Tibial nerve (tissue), 4 donors: ENCODE measurements at regions not wholly inside any gene's neighbourhood (a gene's known extent, or its start where the extent isn't known, plus 50 kb on each side); places are given as distances from the start of the nearest gene placed in this dataset.
A peak's percentile ranks its signal among the peaks of the same experiment; 100 is the strongest.

Experiments used
- DNase-seq, 2 donors: peaks; one replicate each; pipeline ENCODE4 v3.0.0-alpha.2; 2019; ENCODE audit warnings: low spot score in 2 of 2
- H3K27ac ChIP-seq, 4 donors: fragments of 200-600 bp; sonication (generic) in 3 of 4; one replicate each; pipeline ENCODE4 v1.5.1; 2017 to 2019; ENCODE audit warnings: mild to moderate bottlenecking in 1 of 4
- H3K27me3 ChIP-seq, 2 donors: fragments of 200-600 bp; sonication (generic) in 1 of 2; one replicate each; pipeline versions ENCODE4 v1.5.1 to v1.6.0; 2017 to 2019
- H3K36me3 ChIP-seq, 3 donors: fragments of 200-600 bp; sonication (generic); one replicate each; pipeline ENCODE4 v1.5.1; 2018 to 2019
- H3K4me1 ChIP-seq, 4 donors: fragments of 200-600 bp; sonication (generic) in 3 of 4; one replicate each; pipeline ENCODE4 v1.5.1; 2017 to 2019
- H3K4me3 ChIP-seq, 4 donors: fragments of 200-600 bp; sonication (generic) in 3 of 4; one replicate each; pipeline ENCODE4 v1.5.1; 2017 to 2019; ENCODE audit warnings: mild to moderate bottlenecking in 1 of 4, moderate library complexity in 1 of 4
- H3K9me3 ChIP-seq, 4 donors: fragments of 200-600 bp; sonication (generic) in 3 of 4; one replicate each; pipeline ENCODE4 v1.5.1; 2017 to 2019
- CTCF ChIP-seq, 5 experiments: fragments of 200-600 bp in 3 of 5; fragments of 450-650 bp in 2 of 5; sonication (generic) in 3 of 5; IDR thresholded peaks; one replicate each; pipeline ENCODE4 v1.5.1; 2016 to 2019; ENCODE audit warnings: antibody characterized with exemption in 5 of 5, mild to moderate bottlenecking in 3 of 5, moderate library complexity in 2 of 5
- EP300 ChIP-seq, 2 donors: sonication (generic); formaldehyde crosslinking; IDR thresholded peaks; one replicate each; pipeline ENCODE4 v1.6.1; 2017; ENCODE audit warnings: antibody characterized with exemption in 2 of 2, mild to moderate bottlenecking in 1 of 2
- POLR2A ChIP-seq, 2 donors: fragments of 450-650 bp; IDR thresholded peaks; one replicate each; pipeline ENCODE4 v1.6.1; 2017; ENCODE audit warnings: antibody characterized with exemption in 2 of 2, mild to moderate bottlenecking in 2 of 2, moderate library complexity in 2 of 2
- WGBS, 2 donors: methylation state at CpG; one replicate each; pipeline ENCODE4 v1.1.5; 2018; 5-methylcytosine and 5-hydroxymethylcytosine counted together

GRCh38 chr2:46818141-46818621, 97.4 kb downstream of the MCFD2 start:
- 64 to 66% methylated on average over 6 of the region's 6 CpGs for WGBS, 2 donors
- H3K36me3 ChIP-seq: no peaks in the 10 kb centered on the region
- H3K27ac ChIP-seq: peak overlapping the region in 3 of 4 donors; percentile 50 to 73 (median 67)
- peak; percentile 79 to 83 for DNase-seq
- peaks cover 0 to 39% (median 14%) of the 10 kb centered on the region in 4 donors for H3K4me1 ChIP-seq
- no peaks in the 10 kb centered on the region for H3K27me3 ChIP-seq
- no peak for TF ChIP-seq CTCF (IDR thresholded peaks at IDR 0.05)
- TF ChIP-seq EP300 (IDR thresholded peaks at IDR 0.05): peak; percentile 58 to 86
- TF ChIP-seq POLR2A (IDR thresholded peaks at IDR 0.05): no peak
- H3K4me3 ChIP-seq: no peak overlapping the region
- H3K9me3 ChIP-seq: no peaks in the 10 kb centered on the region

GRCh38 chr2:46816846-46817726, 98.5 kb downstream of the MCFD2 start:
- Histone ChIP-seq H3K4me1 (peaks cover 0 to 50% (median 23%) of the 10 kb centered on the region in 4 donors), H3K27ac (peak overlapping the region in 3 of 4 donors; percentile 20 to 73 (median 66))
- DNase-seq: no peak

GRCh38 chr2:46816151-46816845, 99.3 kb downstream of the MCFD2 start:
- Histone ChIP-seq H3K27ac (peak overlapping the region in 1 of 4 donors; percentile 73), H3K4me1 (peaks cover 0 to 57% (median 27%) of the 10 kb centered on the region in 4 donors)
- TF ChIP-seq POLR2A (IDR thresholded peaks at IDR 0.05) (no peak), EP300 (IDR thresholded peaks at IDR 0.05) (no peak), CTCF (IDR thresholded peaks at IDR 0.05) (no peak)

More at GRCh38 chr2:46816846-46817726, 98.5 kb downstream of the MCFD2 start:
- no peaks in the 10 kb centered on the region for H3K27me3 ChIP-seq
- H3K4me3 ChIP-seq: no peak overlapping the region
- H3K9me3 ChIP-seq: no peaks in the 10 kb centered on the region
- 92 to 98% methylated on average over 11 of the region's 11 CpGs for WGBS, 2 donors
- no peaks in the 10 kb centered on the region for H3K36me3 ChIP-seq
- TF ChIP-seq EP300 (IDR thresholded peaks at IDR 0.05) (no peak), CTCF (IDR thresholded peaks at IDR 0.05) (no peak), POLR2A (IDR thresholded peaks at IDR 0.05) (no peak)

GRCh38 chr2:46815121-46815802, 100.3 kb downstream of the MCFD2 start:
- 83 to 87% methylated on average over 10 of the region's 10 CpGs for WGBS, 2 donors
- DNase-seq: no peak
- Histone ChIP-seq H3K27me3 (no peaks in the 10 kb centered on the region), H3K27ac (peak overlapping the region in 3 of 4 donors; percentile 62 to 88 (median 82)), H3K36me3 (no peaks in the 10 kb centered on the region), H3K9me3 (no peaks in the 10 kb centered on the region), H3K4me1 (peaks cover 0 to 58% (median 27%) of the 10 kb centered on the region in 4 donors), H3K4me3 (no peak overlapping the region)
- TF ChIP-seq POLR2A (IDR thresholded peaks at IDR 0.05) (no peak), CTCF (IDR thresholded peaks at IDR 0.05) (no peak)

More at GRCh38 chr2:46816151-46816845, 99.3 kb downstream of the MCFD2 start:
- no peaks in the 10 kb centered on the region for H3K9me3 ChIP-seq
- WGBS, 2 donors: 90 to 93% methylated on average over 11 of the region's 11 CpGs
- no peak for DNase-seq
- no peaks in the 10 kb centered on the region for H3K36me3 ChIP-seq
- no peak overlapping the region for H3K4me3 ChIP-seq
- no peaks in the 10 kb centered on the region for H3K27me3 ChIP-seq
